Thyroid gland (tissue), 4 donors: ENCODE measurements at regions not wholly inside any gene's neighbourhood (a gene's known extent, or its start where the extent isn't known, plus 50 kb on each side); places are given as distances from the start of the nearest gene placed in this dataset.

Experiments used
- DNase-seq, 2 donors: peaks; one replicate each; pipeline ENCODE4 v3.0.0-alpha.2; 2019
- H3K27ac ChIP-seq, 3 donors: fragments of 200-600 bp; sonication (generic); 1 replicate in 2 of 3; 2 replicates in 1 of 3; pipeline ENCODE4 v1.5.1; 2016 to 2019; ENCODE audit warnings: mild to moderate bottlenecking in 1 of 3, moderate library complexity in 1 of 3
- H3K27me3 ChIP-seq: fragments of 200-600 bp; sonication (generic); one replicate; pipeline ENCODE4 v1.5.1; 2019
- H3K36me3 ChIP-seq, 2 donors: fragments of 200-600 bp; sonication (generic); one replicate each; pipeline ENCODE4 v1.5.1; 2016 to 2019
- H3K4me1 ChIP-seq, 2 donors: fragments of 200-600 bp; sonication (generic); one replicate each; pipeline ENCODE4 v1.5.1; 2017 to 2019
- H3K4me3 ChIP-seq, 3 donors: fragments of 200-600 bp; sonication (generic); replicated peaks in 1 of 3; 1 replicate in 2 of 3; 2 replicates in 1 of 3; pipeline ENCODE4 v1.5.1; 2016; ENCODE audit warnings: mild to moderate bottlenecking in 1 of 3
- H3K9me3 ChIP-seq: fragments of 200-600 bp; sonication (generic); one replicate; pipeline ENCODE4 v1.5.1; 2017
- CTCF ChIP-seq, 6 experiments: fragments of 200-600 bp in 3 of 6; fragments of 450-650 bp in 3 of 6; sonication (generic) in 3 of 6; IDR thresholded peaks; one replicate each; pipeline ENCODE4 v1.5.1; 2016 to 2019; ENCODE audit warnings: antibody characterized with exemption in 6 of 6, mild to moderate bottlenecking in 2 of 6, inconsistent platforms in 1 of 6, moderate library complexity in 1 of 6
- POLR2A ChIP-seq, 2 donors: fragments of 450-650 bp; IDR thresholded peaks; one replicate each; pipeline ENCODE4 v1.6.1; 2017; ENCODE audit warnings: antibody characterized with exemption in 2 of 2, mild to moderate bottlenecking in 2 of 2, moderate library complexity in 1 of 2
- WGBS, 2 donors: methylation state at CpG; one replicate each; pipeline ENCODE4 v1.1.5; 2017; 5-methylcytosine and 5-hydroxymethylcytosine counted together
- intact Hi-C: fragments of 100-400 bp; cut with DNase I; formaldehyde crosslinking; loops from one replicate; pipeline ENCODE4 v1.15.1; 2023

- no peaks in the 10 kb centered on the region for H3K9me3 ChIP-seq
- peaks cover 0 to 6% of the 10 kb centered on the region in 2 donors for H3K4me1 ChIP-seq
- TF ChIP-seq POLR2A (IDR thresholded peaks at IDR 0.05) (no peak), CTCF (IDR thresholded peaks at IDR 0.05) (no peak)
- H3K36me3 ChIP-seq, result no peaks in the 10 kb centered on the region
- no peak overlapping the region for H3K27ac ChIP-seq
- H3K27me3 ChIP-seq, result no peaks in the 10 kb centered on the region
- WGBS, 2 donors, result 78 to 83% methylated on average over 1 of the region's 1 CpG
- intact Hi-C loops, result no loop called here
- H3K4me3 ChIP-seq, result no peak overlapping the region
- DNase-seq, result no peak
Observed at GRCh38 chr9:87029905-87030304, 82.6 kb upstream of the GAS1 start.

- WGBS, 2 donors, result 83 to 87% methylated on average over 8 of the region's 8 CpGs
- no peak overlapping the region for H3K4me3 ChIP-seq
- TF ChIP-seq POLR2A (IDR thresholded peaks at IDR 0.05), result no peak
- TF ChIP-seq CTCF (IDR thresholded peaks at IDR 0.05), result no peak
- H3K36me3 ChIP-seq, result no peaks in the 10 kb centered on the region
- no peak for DNase-seq
- H3K27me3 ChIP-seq, result no peaks in the 10 kb centered on the region
- no peak overlapping the region for H3K27ac ChIP-seq
- intact Hi-C loops, result no loop called here
- H3K4me1 ChIP-seq, result peaks cover 0 to 6% of the 10 kb centered on the region in 2 donors
- no peaks in the 10 kb centered on the region for H3K9me3 ChIP-seq
Observed at GRCh38 chr9:87034841-87035240, 87.5 kb upstream of the GAS1 start.

- peaks cover 0 to 6% of the 10 kb centered on the region in 2 donors for H3K4me1 ChIP-seq
- no peaks in the 10 kb centered on the region for H3K36me3 ChIP-seq
- 72 to 74% methylated on average over 5 of the region's 5 CpGs for WGBS, 2 donors
- H3K27me3 ChIP-seq, result no peaks in the 10 kb centered on the region
- no peak overlapping the region for H3K27ac ChIP-seq
- no peaks in the 10 kb centered on the region for H3K9me3 ChIP-seq
- intact Hi-C loops, result no loop called here
- no peak overlapping the region for H3K4me3 ChIP-seq
- no peak for DNase-seq
- TF ChIP-seq CTCF (IDR thresholded peaks at IDR 0.05), result no peak
- no peak for TF ChIP-seq POLR2A (IDR thresholded peaks at IDR 0.05)
Observed at GRCh38 chr9:87035879-87036278, 88.6 kb upstream of the GAS1 start.

GRCh38 chr9:87036506-87036905 lies 89.2 kb upstream of the GAS1 start:
- peaks cover 0 to 6% of the 10 kb centered on the region in 2 donors for H3K4me1 ChIP-seq
- no peak overlapping the region for H3K27ac ChIP-seq
- TF ChIP-seq POLR2A (IDR thresholded peaks at IDR 0.05) (no peak), CTCF (IDR thresholded peaks at IDR 0.05) (no peak)
- 90 to 92% methylated on average over 2 of the region's 2 CpGs for WGBS, 2 donors
- H3K9me3 ChIP-seq, result no peaks in the 10 kb centered on the region
- no peak for DNase-seq
- no peaks in the 10 kb centered on the region for H3K27me3 ChIP-seq
- H3K4me3 ChIP-seq, result no peak overlapping the region
- no peaks in the 10 kb centered on the region for H3K36me3 ChIP-seq
- intact Hi-C loops, result no loop called here

- H3K27ac ChIP-seq, result no peak overlapping the region
Observed at GRCh38 chr9:87039809-87040392, 92.6 kb upstream of the GAS1 start.

More at GRCh38 chr9:87039809-87040392, 92.6 kb upstream of the GAS1 start:
- Histone ChIP-seq H3K27me3 (no peaks in the 10 kb centered on the region), H3K4me1 (no peaks in the 10 kb centered on the region), H3K36me3 (no peaks in the 10 kb centered on the region), H3K9me3 (no peaks in the 10 kb centered on the region), H3K4me3 (no peak overlapping the region)
- WGBS, 2 donors, result 93 to 100% methylated on average over 1 of the region's 1 CpG
- no peak for DNase-seq
- no peak for TF ChIP-seq POLR2A (IDR thresholded peaks at IDR 0.05)
- TF ChIP-seq CTCF (IDR thresholded peaks at IDR 0.05), result no peak
- intact Hi-C loops, result no loop called here
